HEK293 (cell line): ENCODE measurements at regions not wholly inside any gene's neighbourhood (a gene's known extent, or its start where the extent isn't known, plus 50 kb on each side); places are given as distances from the start of the nearest gene placed in this dataset.

Experiments used
- CTCF ChIA-PET: fragments of 350-600 bp; formaldehyde crosslinking; extraction: SDS; loops from one replicate; lab custom pipeline; 2021; ENCODE audit warnings: antibody characterized with exemption; lab: Yijun Ruan, JAX
- POLR2A ChIA-PET: fragments of 300-600 bp; formaldehyde crosslinking; extraction: SDS; loops from one replicate; lab custom pipeline; 2020; ENCODE audit warnings: antibody characterized with exemption, inconsistent platforms; lab: Yijun Ruan, JAX
- H3K27ac ChIP-seq: fragments of 200-500 bp; sonication (Bioruptor generic); 2 replicates; pipeline ENCODE4 v1.5.1; 2014; ENCODE audit warnings: low read depth, low read length, control low read depth, inconsistent platforms; ENCODE audit errors: extremely low read depth
- H3K36me3 ChIP-seq, 2 experiments: fragments of 200-500 bp in 1 of 2; sonication (Bioruptor generic) in 1 of 2; 1 replicate in 1 of 2; 2 replicates in 1 of 2; pipeline ENCODE4 v1.5.1; 2014 to 2017; ENCODE audit warnings: inconsistent platforms in 2 of 2, low read length in 2 of 2; ENCODE audit not compliant: control insufficient read depth in 2 of 2, insufficient read depth in 1 of 2
- H3K4me1 ChIP-seq: fragments of 200-500 bp; sonication (Bioruptor generic); 2 replicates; pipeline ENCODE4 v1.5.1; 2014; ENCODE audit warnings: mild to moderate bottlenecking, low read length, inconsistent platforms; ENCODE audit not compliant: control insufficient read depth, insufficient read depth
- H3K4me3 ChIP-seq: 2 replicates; pipeline ENCODE4 v1.5.1; 2011; ENCODE audit warnings: low read depth, mild to moderate bottlenecking, control low read depth, low read length, moderate library complexity
- H3K9me3 ChIP-seq: fragments of 200-500 bp; sonication (Bioruptor generic); 2 replicates; pipeline ENCODE4 v1.5.1; 2014; ENCODE audit warnings: low read depth, low read length, inconsistent platforms; ENCODE audit not compliant: control insufficient read depth, insufficient read depth
- EGR2 ChIP-seq: fragments of 450-650 bp; formaldehyde crosslinking; IDR thresholded peaks from 2 replicates; pipeline ENCODE4 v1.5.1; 2016; ENCODE audit warnings: low read depth, missing biosample characterization, missing genetic modification characterization
- GLIS2 ChIP-seq: fragments of 450-650 bp; formaldehyde crosslinking; IDR thresholded peaks from 2 replicates; pipeline ENCODE4 v1.5.1; 2016; ENCODE audit warnings: missing biosample characterization, missing genetic modification characterization
- ZFHX2 ChIP-seq: fragments of 450-650 bp; formaldehyde crosslinking; conservative IDR thresholded peaks from 2 replicates; pipeline ENCODE4 v1.5.1; 2016; ENCODE audit warnings: missing biosample characterization, missing genetic modification characterization
- ZNF112 ChIP-seq: fragments of 450-650 bp; formaldehyde crosslinking; IDR thresholded peaks from 2 replicates; pipeline ENCODE4 v1.5.0; 2017; ENCODE audit warnings: missing biosample characterization, missing genetic modification characterization
- ZNF221 ChIP-seq: fragments of 450-650 bp; formaldehyde crosslinking; IDR thresholded peaks from 2 replicates; pipeline ENCODE4 v1.5.1; 2017; ENCODE audit warnings: missing biosample characterization, missing genetic modification characterization, borderline replicate concordance
- ZNF548 ChIP-seq: fragments of 450-650 bp; formaldehyde crosslinking; IDR thresholded peaks from 2 replicates; pipeline ENCODE4 v1.5.1; 2016; ENCODE audit warnings: missing biosample characterization, missing genetic modification characterization
- ZNF561 ChIP-seq: fragments of 450-650 bp; IDR thresholded peaks from 2 replicates; pipeline ENCODE4 v1.5.1; 2018; ENCODE audit warnings: missing biosample characterization, missing genetic modification characterization, borderline replicate concordance
- ZNF585B ChIP-seq: fragments of 450-650 bp; formaldehyde crosslinking; IDR thresholded peaks from 2 replicates; pipeline ENCODE4 v1.5.1; 2016; ENCODE audit warnings: missing biosample characterization, missing genetic modification characterization
- ZNF660 ChIP-seq: fragments of 450-650 bp; IDR thresholded peaks from 2 replicates; pipeline ENCODE4 v1.5.1; 2018; ENCODE audit warnings: missing biosample characterization, mild to moderate bottlenecking, missing genetic modification characterization
- ZNF747 ChIP-seq: fragments of 450-650 bp; formaldehyde crosslinking; IDR thresholded peaks from 2 replicates; pipeline ENCODE4 v1.5.1; 2016; ENCODE audit warnings: missing biosample characterization, missing genetic modification characterization
- ZNF792 ChIP-seq: fragments of 450-650 bp; formaldehyde crosslinking; IDR thresholded peaks from 2 replicates; pipeline ENCODE4 v1.5.1; 2016; ENCODE audit warnings: missing biosample characterization, missing genetic modification characterization
- ZSCAN16 ChIP-seq: fragments of 450-650 bp; formaldehyde crosslinking; IDR thresholded peaks from 2 replicates; pipeline ENCODE4 v1.5.1; 2016; ENCODE audit warnings: missing biosample characterization, missing genetic modification characterization
- TF ChIP-seq, protein P1 (sequence below): IDR thresholded peaks from 2 replicates; pipeline ENCODE4 v1.6.1; 2011; ENCODE audit warnings: mild to moderate bottlenecking, low read depth, low read length, borderline replicate concordance
- TF ChIP-seq, protein P2 (sequence below): fragments of 450-650 bp; formaldehyde crosslinking; IDR thresholded peaks from 2 replicates; pipeline ENCODE4 v1.5.0; 2017; ENCODE audit warnings: missing biosample characterization, missing genetic modification characterization, borderline replicate concordance
- TF ChIP-seq, protein P3 (sequence below): fragments of 450-650 bp; formaldehyde crosslinking; IDR thresholded peaks from 2 replicates; pipeline ENCODE4 v1.5.1; 2016; ENCODE audit warnings: missing biosample characterization, missing genetic modification characterization
- TF ChIP-seq, protein P4 (sequence below): fragments of 450-650 bp; formaldehyde crosslinking; IDR thresholded peaks from 2 replicates; pipeline ENCODE4 v1.5.1; 2016; ENCODE audit warnings: missing biosample characterization, missing genetic modification characterization

DNA sequence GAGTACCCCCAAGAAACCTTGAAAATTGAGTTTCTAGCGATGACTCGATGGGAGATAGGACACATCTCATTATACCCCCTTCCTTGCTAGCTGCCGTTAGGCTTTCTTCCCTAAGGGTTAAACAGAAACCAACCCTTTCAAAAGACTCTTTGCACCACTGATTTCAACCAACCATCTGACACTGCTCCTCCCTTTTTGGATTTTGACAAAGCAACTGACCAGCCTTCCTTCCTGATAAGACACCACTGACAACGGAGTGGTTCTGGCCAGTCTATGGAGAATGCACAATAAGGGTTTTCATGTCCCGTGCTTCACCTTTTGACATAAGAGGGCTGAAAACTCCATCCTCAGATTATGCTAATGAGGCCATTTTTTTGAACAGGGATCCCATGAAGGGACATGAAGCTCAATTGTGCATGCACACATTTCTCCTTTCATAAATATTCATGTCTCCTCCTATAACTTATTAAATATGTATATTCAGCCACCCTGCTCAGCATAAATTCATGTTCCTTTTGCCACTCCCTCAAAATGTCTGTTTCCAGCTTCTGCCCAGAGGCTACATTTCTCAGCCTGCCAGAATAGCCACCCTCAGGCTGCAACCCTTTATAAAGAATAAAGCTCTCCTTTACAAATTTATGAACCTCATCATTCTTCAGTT, 52.8 kb upstream of the SLC35F5 start:
- H3K9me3 ChIP-seq = no peaks in the 10 kb centered on the region
- no peak overlapping the region for H3K4me3 ChIP-seq
- POLR2A ChIA-PET = no interaction called here
- H3K27ac ChIP-seq = no peak overlapping the region
- TF ChIP-seq GLIS2 (tag by site-specific recombination) (no peak), ZNF792 (tag by site-specific recombination) (no peak), ZSCAN16 (no peak), ZNF561 (tag by site-specific recombination) (no peak)
- TF ChIP-seq, protein P1, sequence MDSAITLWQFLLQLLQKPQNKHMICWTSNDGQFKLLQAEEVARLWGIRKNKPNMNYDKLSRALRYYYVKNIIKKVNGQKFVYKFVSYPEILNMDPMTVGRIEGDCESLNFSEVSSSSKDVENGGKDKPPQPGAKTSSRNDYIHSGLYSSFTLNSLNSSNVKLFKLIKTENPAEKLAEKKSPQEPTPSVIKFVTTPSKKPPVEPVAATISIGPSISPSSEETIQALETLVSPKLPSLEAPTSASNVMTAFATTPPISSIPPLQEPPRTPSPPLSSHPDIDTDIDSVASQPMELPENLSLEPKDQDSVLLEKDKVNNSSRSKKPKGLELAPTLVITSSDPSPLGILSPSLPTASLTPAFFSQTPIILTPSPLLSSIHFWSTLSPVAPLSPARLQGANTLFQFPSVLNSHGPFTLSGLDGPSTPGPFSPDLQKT = no peak
- TF ChIP-seq, protein P2, sequence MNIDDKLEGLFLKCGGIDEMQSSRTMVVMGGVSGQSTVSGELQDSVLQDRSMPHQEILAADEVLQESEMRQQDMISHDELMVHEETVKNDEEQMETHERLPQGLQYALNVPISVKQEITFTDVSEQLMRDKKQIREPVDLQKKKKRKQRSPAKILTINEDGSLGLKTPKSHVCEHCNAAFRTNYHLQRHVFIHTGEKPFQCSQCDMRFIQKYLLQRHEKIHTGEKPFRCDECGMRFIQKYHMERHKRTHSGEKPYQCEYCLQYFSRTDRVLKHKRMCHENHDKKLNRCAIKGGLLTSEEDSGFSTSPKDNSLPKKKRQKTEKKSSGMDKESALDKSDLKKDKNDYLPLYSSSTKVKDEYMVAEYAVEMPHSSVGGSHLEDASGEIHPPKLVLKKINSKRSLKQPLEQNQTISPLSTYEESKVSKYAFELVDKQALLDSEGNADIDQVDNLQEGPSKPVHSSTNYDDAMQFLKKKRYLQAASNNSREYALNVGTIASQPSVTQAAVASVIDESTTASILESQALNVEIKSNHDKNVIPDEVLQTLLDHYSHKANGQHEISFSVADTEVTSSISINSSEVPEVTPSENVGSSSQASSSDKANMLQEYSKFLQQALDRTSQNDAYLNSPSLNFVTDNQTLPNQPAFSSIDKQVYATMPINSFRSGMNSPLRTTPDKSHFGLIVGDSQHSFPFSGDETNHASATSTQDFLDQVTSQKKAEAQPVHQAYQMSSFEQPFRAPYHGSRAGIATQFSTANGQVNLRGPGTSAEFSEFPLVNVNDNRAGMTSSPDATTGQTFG (tag by site-specific recombination) = no peak
- TF ChIP-seq, all 188 proteins: peak for 0
- CTCF ChIA-PET = interaction anchor here (0.6 kb wide), 2 partner anchors 145 to 758 kb away, joined by 3 to 4 read pairs; no protein-coding TSS in a partner anchor
- no peaks in the 10 kb centered on the region for H3K36me3 ChIP-seq
- no peaks in the 10 kb centered on the region for H3K4me1 ChIP-seq

DNA sequence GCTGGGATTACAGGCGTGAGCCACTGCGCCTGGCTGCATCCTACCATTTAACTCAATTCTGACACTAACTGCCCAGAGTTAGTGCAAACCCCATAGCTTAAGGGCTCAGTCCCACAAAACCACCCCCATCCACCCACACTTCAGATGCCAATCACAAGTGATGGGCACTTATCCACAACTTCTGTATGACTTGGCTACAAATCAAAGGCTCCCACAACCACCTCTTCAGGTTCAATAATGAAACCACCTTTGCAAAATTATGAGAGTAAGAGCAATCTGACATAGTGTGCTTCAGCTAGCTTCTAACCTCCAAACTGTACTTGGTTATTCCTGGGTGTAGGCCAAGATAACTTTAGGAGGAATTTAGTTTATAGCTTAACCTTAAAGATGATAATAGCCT, 51.3 kb upstream of the SLC35F5 start:
- no peaks in the 10 kb centered on the region for H3K36me3 ChIP-seq
- H3K27ac ChIP-seq = no peak overlapping the region
- CTCF ChIA-PET = interaction anchor here (0.5 kb wide), 1 partner anchor 11 kb away, joined by 3 read pairs; no protein-coding TSS in a partner anchor
- no peak overlapping the region for H3K4me3 ChIP-seq
- POLR2A ChIA-PET = interaction anchor here (1.3 kb wide), 1 partner anchor 9 kb away, joined by 3 read pairs; no protein-coding TSS in a partner anchor
- no peak for TF ChIP-seq ZNF747
- peak; percentile 54 for TF ChIP-seq ZFHX2 (tag by site-specific recombination)
- TF ChIP-seq EGR2 (tag by site-specific recombination) = peak; percentile 79
- H3K9me3 ChIP-seq = no peaks in the 10 kb centered on the region
- H3K4me1 ChIP-seq = no peaks in the 10 kb centered on the region

DNA sequence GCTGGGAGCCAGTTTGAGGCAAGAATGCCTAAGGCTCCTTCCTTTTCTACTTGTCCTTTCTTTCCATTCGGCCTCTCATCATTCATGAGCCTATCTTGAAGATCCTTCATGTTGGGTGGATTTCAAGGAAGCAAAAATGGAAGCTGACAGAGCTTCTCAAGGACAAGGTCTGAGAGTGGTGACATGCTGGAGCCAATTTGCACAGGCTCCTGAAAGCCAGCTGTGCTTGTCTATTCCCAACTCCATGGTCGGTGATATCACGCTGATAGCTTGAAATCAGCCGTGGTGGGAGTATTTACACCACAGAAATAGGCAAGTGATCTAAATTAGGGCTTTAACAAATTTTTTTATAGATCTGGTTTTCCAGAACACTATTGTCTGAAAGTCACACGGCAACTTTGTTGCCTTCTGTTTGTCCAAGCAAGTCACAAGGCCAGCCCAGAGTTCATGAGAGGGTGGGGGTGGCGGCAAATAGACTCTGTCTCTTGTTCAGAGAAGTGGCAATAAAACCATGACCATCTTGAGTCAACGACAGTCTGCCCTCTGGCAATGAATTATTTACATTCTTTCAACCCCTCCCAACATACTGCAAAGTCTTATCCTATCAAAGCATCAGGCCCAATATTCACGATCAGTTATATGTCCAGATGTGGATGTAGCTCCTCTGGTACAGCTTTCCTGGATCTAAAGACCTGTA, 49.9 kb upstream of the SLC35F5 start:
- no peak overlapping the region for H3K27ac ChIP-seq
- ChIA-PET POLR2A (interaction anchor here (0.5 to 1.3 kb wide), 2 partner anchors 11 to 38 kb away, joined by 3 to 5 read pairs; no protein-coding TSS in a partner anchor), CTCF (no interaction called here)
- TF ChIP-seq ZNF660 (tag by site-specific recombination) = no peak
- no peak for TF ChIP-seq ZNF548 (tag by site-specific recombination)
- TF ChIP-seq ZNF112 = 0 out of 2 replicates have a peak, but pooled peaks have one; percentile 18
- TF ChIP-seq ZNF221 = no peak
- no peak for TF ChIP-seq ZNF585B (tag by site-specific recombination)
- TF ChIP-seq, protein P3, sequence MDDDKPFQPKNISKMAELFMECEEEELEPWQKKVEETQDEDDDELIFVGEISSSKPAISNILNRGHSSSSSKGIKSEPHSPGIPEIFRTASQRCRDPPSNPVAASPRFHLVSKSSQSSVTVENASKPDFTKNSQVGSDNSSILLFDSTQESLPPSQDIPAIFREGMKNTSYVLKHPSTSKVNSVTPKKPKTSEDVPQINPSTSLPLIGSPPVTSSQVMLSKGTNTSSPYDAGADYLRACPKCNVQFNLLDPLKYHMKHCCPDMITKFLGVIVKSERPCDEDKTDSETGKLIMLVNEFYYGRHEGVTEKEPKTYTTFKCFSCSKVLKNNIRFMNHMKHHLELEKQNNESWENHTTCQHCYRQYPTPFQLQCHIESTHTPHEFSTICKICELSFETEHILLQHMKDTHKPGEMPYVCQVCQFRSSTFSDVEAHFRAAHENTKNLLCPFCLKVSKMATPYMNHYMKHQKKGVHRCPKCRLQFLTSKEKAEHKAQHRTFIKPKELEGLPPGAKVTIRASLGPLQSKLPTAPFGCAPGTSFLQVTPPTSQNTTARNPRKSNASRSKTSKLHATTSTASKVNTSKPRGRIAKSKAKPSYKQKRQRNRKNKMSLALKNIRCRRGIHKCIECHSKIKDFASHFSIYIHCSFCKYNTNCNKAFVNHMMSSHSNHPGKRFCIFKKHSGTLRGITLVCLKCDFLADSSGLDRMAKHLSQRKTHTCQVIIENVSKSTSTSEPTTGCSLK (tag by site-specific recombination) = no peak
- TF ChIP-seq, protein P4, sequence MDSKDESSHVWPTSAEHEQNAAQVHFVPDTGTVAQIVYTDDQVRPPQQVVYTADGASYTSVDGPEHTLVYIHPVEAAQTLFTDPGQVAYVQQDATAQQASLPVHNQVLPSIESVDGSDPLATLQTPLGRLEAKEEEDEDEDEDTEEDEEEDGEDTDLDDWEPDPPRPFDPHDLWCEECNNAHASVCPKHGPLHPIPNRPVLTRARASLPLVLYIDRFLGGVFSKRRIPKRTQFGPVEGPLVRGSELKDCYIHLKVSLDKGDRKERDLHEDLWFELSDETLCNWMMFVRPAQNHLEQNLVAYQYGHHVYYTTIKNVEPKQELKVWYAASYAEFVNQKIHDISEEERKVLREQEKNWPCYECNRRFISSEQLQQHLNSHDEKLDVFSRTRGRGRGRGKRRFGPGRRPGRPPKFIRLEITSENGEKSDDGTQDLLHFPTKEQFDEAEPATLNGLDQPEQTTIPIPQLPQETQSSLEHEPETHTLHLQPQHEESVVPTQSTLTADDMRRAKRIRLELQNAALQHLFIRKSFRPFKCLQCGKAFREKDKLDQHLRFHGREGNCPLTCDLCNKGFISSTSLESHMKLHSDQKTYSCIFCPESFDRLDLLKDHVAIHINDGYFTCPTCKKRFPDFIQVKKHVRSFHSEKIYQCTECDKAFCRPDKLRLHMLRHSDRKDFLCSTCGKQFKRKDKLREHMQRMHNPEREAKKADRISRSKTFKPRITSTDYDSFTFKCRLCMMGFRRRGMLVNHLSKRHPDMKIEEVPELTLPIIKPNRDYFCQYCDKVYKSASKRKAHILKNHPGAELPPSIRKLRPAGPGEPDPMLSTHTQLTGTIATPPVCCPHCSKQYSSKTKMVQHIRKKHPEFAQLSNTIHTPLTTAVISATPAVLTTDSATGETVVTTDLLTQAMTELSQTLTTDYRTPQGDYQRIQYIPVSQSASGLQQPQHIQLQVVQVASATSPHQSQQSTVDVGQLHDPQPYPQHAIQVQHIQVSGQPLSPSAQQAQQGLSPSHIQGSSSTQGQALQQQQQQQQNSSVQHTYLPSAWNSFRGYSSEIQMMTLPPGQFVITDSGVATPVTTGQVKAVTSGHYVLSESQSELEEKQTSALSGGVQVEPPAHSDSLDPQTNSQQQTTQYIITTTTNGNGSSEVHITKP (tag by site-specific recombination) = no peak
- no peaks in the 10 kb centered on the region for H3K9me3 ChIP-seq
- H3K36me3 ChIP-seq = no peaks in the 10 kb centered on the region
- H3K4me3 ChIP-seq = no peak overlapping the region
- H3K4me1 ChIP-seq = no peaks in the 10 kb centered on the region
